GM12874 (cell line): ENCODE measurements at regions not wholly inside any gene's neighbourhood (a gene's known extent, or its start where the extent isn't known, plus 50 kb on each side); places are given as distances from the start of the nearest gene placed in this dataset.

Source experiments
- TF ChIP-seq, protein P1 (sequence below): IDR thresholded peaks from 2 replicates; pipeline ENCODE4 v1.5.1; 2011; ENCODE audit warnings: low read depth, mild to moderate bottlenecking, control low read depth, low read length, moderate library complexity; ENCODE audit not compliant: insufficient read depth

DNA sequence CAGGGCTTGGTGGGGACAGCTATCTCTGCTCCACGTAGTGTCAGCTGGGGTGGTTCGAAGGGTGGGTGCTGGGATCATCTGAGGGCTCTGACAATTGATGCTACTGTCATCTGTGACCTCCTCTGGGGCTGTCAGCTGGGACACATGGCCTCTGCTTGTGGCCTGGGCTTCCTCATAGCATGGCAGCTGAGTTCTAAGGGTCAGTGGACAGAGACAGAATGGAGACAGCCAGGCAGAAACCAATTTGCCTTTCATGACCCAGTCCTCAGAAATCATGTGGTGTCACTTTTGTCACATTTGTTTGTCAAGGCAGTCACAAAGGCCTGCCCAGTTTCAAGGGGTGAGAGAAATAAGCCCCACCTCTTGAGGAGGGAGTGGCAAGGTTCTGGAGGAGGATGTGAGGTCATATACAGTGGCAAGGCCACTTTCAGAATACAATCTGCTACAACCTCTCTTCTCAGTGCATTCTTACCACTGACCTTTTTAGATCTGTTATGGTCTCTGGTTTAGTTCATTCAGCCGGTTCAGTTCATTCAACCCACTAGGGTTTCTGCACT lies 103.6 kb upstream of the BCOR start:
- TF ChIP-seq, protein P1, sequence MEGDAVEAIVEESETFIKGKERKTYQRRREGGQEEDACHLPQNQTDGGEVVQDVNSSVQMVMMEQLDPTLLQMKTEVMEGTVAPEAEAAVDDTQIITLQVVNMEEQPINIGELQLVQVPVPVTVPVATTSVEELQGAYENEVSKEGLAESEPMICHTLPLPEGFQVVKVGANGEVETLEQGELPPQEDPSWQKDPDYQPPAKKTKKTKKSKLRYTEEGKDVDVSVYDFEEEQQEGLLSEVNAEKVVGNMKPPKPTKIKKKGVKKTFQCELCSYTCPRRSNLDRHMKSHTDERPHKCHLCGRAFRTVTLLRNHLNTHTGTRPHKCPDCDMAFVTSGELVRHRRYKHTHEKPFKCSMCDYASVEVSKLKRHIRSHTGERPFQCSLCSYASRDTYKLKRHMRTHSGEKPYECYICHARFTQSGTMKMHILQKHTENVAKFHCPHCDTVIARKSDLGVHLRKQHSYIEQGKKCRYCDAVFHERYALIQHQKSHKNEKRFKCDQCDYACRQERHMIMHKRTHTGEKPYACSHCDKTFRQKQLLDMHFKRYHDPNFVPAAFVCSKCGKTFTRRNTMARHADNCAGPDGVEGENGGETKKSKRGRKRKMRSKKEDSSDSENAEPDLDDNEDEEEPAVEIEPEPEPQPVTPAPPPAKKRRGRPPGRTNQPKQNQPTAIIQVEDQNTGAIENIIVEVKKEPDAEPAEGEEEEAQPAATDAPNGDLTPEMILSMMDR, result no peak

DNA sequence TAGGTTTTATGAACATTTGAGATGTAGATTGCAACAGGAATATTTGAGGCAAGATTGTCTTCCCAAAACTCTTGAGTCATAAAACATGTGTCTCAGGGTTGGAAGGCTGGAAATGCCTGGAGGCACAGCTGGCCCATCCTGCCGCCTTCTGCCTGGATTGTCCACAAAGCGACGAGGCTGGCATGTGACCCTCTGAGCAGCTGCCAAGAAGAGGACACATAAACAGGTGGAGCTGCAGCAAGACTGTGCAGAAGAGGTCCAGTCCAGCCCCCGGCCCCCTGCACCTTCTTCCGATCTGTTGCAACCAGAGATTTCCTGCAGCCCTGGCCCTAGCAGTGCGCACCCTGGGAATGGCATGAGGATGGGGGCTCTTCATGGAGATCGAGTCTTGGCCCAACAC lies 101.9 kb upstream of the BCOR start:
- TF ChIP-seq, protein P1, result no peak

DNA sequence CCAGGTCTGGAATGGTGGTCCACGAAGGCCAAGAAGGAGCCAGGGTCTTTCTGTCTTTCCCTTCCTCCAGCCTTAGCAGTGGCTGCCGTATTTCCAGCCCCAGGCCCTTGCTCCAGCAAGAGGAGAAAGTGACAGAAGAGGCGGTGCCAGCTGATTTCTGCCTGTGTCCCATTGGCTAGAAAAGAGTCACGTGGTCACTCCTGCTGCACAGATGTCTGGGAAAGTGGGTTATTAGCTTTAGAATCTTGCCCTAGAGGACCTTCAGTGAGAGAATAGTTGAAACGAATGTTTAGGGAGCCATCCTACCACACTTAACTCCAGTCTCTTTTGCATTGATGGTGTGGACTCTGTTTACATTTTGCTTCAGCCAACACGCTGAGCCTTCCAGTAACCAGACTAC lies 99.3 kb upstream of the BCOR start:
- TF ChIP-seq, protein P1, result no peak

DNA sequence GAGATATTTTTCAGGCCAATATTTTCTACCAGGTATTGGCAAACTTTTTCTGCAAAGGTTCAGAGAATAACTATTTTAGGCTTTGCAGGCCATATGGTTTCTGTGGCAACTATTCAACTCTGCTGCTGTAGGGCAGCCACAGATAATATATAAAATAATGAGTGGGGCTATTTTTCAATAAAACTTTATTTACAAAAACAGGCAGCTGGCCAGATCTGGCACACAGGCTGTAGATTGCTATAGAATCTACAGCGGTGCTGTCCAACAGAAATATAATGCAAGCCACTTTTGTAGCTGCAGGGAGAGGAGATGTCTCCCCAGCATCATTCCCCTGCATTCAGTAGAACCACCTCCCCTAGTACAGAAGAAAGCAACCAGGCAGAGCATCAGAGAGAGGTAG lies 97.6 kb upstream of the BCOR start:
- TF ChIP-seq, protein P1, result no peak

DNA sequence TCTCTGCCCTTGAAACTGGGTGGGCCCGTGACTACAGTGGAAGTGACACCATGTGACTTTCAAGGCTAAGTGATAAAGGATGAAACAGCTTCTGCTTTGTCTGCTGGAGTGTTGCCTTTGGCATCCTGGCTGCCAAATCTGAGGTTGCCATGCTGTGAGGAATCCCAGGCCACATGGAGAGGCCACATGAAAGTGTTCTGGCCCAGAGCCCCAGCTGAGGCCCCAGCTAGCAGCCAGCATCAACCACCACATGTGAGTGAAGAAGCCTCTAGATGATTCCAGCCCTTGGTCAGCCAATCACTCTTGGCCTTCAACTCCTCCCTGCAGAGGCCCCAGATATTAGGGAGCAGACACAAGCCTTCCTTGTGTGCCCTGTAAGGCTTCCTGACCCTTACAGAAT lies 94.4 kb upstream of the BCOR start:
- TF ChIP-seq, protein P1, result no peak

DNA sequence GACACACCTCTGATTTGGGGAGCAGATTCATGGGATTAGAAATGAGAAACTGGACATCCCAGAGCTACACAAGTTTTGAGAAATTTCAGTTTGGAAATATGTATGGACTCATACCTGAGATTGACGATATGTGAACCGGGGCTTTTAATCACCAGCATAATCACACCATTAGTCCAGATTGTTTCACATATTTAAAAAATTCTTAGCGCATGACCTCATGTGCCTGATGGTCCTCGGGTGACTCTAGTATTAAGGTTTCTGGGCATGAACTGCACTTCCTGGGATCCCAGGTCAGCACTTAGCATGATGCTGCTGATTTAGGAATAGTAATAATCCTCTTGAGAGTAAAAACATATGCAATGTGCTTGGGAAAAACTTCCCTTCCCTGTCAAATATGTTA lies 91.9 kb upstream of the BCOR start:
- TF ChIP-seq, protein P1, result no peak

DNA sequence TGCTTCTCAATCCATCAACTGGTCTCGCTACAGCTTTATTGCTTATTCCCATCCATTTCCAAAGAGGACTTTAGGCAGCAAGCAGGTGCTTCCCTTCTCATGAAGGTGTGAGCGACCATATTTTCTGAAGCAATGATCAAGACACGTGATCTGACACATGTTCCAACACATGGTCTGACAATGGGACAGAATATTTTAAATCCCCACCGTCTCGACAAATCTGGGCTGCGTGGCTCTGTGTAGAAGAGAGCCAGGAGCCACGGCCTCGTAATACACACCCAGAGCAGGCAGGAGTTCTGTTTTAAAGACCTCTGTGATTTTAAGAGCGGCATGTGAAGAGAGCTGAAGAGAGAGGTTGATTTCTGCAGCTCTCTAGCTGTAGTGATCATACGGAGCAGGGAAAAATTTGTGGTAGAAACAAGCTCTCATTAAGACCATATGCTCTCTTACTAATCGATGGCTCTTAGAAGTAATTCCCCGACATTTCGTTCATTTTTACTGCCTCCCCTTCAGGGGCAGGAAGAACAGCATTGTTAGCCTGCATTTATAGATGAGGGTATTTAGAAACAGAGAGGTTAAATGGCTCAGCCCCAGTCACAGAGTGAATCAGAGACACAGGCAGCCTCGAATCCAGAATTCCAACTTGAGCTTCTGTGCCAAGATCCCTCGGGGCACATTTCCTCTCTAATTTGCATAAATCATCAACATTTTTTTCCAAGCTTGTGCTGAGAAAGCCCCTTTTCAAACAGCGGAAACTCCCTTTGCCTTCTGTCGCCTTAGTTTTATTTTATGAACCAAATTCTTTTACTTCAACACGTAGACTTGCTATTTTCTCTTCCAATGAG lies 91.0 kb upstream of the BCOR start:
- TF ChIP-seq, protein P1, result no peak
